HG03159 (cell line): ENCODE measurements at regions not wholly inside any gene's neighbourhood (a gene's known extent, or its start where the extent isn't known, plus 50 kb on each side); places are given as distances from the start of the nearest gene placed in this dataset.

ENCODE experiments used
- ATAC-seq: cut with Tn5 transposase; IDR thresholded peaks from one replicate; pipeline ENCODE4 v1.9.1; 2021; ENCODE audit warnings: mild to moderate bottlenecking, moderate library complexity; ENCODE audit not compliant: unreplicated experiment

DNA sequence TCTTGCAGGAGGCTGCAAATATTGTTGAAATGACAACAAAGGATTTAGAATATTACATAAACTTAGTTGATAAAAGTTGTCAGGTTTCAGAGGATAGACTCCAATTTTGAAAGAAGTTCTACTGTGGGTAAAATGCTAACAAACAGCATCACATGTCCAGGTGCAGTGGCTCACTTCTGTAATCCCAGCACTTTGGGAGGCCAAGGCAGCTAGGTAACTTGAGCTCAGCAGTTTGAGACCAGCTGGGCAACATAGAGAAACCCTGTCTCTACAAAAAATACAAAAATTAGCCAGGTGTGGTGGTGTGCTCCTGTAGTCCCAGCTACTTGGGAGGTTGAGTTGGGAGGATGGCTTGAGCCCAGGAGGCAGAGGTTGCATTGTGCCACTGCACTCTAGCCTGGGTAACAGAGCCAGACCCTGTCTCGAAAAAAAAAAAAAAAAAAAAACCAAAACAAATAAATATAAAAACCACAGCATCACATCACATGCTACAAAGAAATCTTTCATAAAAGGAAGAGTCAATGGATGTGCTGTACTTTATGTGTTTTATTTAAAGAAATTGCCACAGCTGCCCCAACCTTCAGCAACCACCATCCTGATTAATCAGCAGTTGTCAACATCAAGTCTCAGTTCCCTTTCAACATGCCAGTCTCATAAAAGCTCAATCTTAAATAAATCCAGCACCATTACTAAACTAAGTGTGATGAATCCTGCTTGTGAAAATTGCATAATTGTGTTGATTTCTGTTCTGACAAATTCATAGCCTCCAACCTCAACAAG, 83.2 kb upstream of the MBL2 start:
- ATAC-seq: no peak

- peak; percentile 74 for ATAC-seq
These were observed 81.1 kb upstream of the MBL2 start for GRCh38 chr10:52853704-52854103.

- no peak for ATAC-seq
These were observed 64.2 kb upstream of the MBL2 start for GRCh38 chr10:52836816-52837215.
